ENCODE measurements at regions not wholly inside any gene's neighbourhood (a gene's known extent, or its start where the extent isn't known, plus 50 kb on each side); places are given as distances from the start of the nearest gene placed in this dataset.
"Not testable (repeated sequence)": the region's sequence is repeated elsewhere in the genome, so short reads cannot be mapped to it uniquely, and the experiment has no call there.

DNA sequence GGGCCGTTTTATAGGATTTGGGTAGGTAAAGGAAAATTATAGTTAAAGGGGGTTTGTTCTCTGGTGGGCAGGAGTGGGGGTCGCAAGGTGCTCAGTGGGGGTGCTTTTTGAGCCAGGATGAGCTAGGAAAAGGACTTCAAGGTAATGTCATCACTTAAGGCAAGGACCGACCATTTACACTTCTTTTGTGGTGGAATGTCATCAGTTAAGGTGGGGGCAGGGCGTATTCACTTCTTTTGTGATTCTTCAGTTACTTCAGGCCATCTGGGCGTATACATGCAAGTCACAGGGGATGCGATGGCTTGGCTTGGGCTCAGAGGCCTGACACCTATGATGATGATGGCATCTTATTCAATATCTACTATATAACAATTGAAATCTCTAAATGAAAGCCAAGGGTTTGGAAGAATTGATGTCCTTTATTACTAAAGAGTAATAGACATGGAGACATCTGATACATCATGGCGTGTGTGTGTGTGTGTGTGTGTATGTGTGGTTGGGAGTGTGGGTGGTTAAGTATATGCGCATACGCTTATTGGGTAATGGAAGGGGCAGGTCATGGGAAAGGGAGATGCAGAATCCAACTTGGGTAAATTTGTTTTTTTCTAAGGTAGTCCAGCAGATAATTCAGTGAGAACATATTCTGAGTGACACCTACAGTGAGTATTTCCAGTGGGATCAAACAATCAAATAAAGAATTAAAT is 236.9 kb upstream of the DUSP10 start:
- H3K4me1 Mint-ChIP-seq; H3K36me3 Mint-ChIP-seq (ENCODE audit: low read depth); H3K4me3 Mint-ChIP-seq; intact Hi-C loops (cut with micrococcal nuclease); DNase-seq; H3K27ac Mint-ChIP-seq; H3K9me3 Mint-ChIP-seq: not testable (repeated sequence)
- peaks cover 11% of the 10 kb centered on the region for H3K27me3 Mint-ChIP-seq

DNA sequence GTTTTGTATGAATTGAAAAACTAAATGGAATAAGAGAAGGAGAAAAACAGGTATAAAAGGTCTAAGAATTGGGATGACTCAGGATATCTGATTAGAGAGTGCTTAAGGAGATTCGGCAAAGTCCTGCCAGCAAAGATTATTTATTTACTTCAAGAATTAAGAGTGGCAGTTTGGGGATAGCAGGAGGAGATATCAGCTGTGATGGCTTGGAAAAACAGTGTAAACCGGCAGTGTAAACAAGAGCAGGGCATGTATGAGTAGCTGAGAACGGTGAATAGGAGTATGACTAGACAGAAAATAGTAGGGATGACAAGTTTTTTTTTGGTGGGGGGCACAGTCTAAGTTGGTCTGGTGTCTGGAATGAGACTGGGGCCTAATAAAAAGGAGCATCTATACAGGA is 231.9 kb upstream of the DUSP10 start:
- H3K4me1 Mint-ChIP-seq; H3K9me3 Mint-ChIP-seq; H3K27ac Mint-ChIP-seq; intact Hi-C loops (cut with micrococcal nuclease); H3K4me3 Mint-ChIP-seq; H3K27me3 Mint-ChIP-seq; DNase-seq; H3K36me3 Mint-ChIP-seq (ENCODE audit: low read depth): not testable (repeated sequence)

DNA sequence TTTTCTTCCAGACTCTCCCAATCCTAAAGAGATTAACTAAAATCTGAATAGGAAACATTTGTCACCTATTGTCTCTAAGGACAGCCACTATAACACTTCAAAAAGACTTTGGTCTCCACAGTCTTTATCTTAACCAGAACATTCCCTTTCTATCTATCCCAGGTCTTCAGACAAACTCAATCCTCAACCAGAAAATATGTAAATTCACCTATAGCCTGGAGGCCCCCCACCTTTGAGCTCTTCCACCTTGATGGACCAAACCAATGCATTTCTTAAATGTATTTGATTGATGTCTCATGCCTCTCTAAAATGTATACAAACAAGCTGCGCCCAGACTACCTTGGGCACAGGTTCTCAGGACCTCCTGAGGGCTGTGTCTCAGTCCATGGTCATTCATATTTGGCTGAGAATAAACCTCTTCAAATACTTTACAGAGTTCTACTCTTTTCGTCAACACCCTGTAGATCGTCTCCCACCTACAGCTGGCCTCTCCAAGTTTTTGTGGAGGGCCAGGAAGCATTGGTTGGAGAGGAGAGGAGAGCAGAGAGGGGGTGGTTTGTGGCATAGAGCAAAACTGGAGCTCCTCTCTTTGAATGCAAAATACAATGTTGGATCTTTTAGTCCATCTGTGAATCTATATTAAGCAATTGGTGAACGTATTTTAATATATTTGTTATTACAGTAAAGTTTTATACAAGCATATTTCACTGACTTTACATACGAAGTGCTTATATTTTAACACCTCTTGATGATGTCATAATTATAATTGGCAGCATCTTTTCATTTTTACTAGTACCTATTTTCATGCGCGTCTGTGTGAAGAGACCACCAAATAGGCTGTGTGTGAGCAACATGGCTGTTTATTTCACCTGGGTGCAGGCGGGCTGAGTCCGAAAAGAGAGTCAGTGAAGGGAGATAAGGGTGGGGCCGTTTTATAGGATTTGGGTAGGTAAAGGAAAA is 230.7 kb upstream of the DUSP10 start:
- no peak overlapping the region for H3K27ac Mint-ChIP-seq
- no peak overlapping the region for H3K4me3 Mint-ChIP-seq
- intact Hi-C loops (cut with micrococcal nuclease) = no loop called here
- no peaks in the 10 kb centered on the region for H3K27me3 Mint-ChIP-seq
- DNase-seq = no peak
- no peaks in the 10 kb centered on the region for H3K4me1 Mint-ChIP-seq
- H3K36me3 Mint-ChIP-seq (ENCODE audit: low read depth) = no peaks in the 10 kb centered on the region
- H3K9me3 Mint-ChIP-seq = no peaks in the 10 kb centered on the region

DNA sequence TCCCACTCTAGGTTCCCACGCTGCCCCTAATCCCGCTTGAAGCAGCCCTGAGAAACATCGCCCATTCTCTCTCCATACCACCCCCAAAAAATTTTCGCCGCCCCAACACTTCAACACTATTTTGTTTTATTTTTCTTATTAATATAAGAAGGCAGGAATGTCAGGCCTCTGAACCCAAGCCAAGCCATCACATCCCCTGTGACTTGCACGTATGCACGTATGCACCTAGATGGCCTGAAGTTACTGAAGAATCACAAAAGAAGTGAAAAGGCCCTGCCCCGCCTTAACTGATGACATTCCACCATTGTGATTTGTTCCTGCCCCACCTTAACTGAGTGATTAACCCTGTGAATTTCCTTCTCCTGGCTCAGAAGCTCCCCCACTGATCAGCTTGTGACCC is 229.1 kb upstream of the DUSP10 start:
- H3K4me3 Mint-ChIP-seq; intact Hi-C loops (cut with micrococcal nuclease); H3K36me3 Mint-ChIP-seq (ENCODE audit: low read depth); H3K27ac Mint-ChIP-seq; DNase-seq; H3K4me1 Mint-ChIP-seq; H3K27me3 Mint-ChIP-seq; H3K9me3 Mint-ChIP-seq: not testable (repeated sequence)

DNA sequence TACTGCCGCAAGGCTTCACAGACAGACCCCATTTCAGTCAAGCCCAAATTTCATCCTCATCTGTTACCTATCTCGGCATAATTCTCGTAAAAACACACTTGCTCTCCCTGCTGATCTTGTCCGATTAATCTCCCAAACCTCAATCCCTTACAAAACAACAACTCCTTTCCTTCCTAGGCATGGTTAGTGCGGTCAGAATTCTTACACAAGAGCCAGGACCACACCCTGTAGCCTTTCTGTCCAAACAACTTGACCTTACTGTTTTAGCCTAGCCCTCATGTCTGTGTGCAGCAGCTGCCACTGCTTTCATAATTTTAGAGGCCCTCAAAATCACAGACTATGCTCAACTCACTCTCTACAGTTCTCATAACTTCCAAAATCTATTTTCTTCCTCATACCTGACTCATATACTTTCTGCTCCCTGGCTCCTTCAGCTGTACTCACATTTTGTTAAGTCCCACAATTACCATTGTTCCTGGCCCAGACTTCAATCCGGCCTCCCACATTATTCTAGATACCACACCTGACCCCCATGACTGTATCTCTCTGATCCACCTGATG is 227.5 kb upstream of the DUSP10 start:
- H3K27me3 Mint-ChIP-seq; H3K4me1 Mint-ChIP-seq; H3K36me3 Mint-ChIP-seq (ENCODE audit: low read depth); H3K4me3 Mint-ChIP-seq; H3K9me3 Mint-ChIP-seq; H3K27ac Mint-ChIP-seq; DNase-seq; intact Hi-C loops (cut with micrococcal nuclease): not testable (repeated sequence)

DNA sequence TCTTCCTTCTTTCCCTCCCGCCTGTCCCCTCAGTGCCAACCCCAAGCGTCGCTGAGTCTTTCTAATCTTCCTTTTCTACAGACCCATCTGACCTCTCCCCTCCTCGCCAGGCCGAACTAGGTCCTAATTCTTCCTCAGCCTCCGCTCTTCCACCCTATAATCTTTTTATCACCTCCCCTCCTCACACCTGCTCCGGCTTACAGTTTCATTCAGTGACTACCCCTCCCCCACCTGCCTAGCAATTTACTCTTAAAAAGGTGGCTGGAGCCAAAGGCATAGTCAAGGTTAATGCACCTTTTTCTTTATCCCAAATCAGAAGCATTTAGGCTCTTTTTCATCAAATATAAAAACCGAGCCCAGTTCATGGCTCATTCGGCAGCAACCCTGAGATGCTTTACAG is 225.6 kb upstream of the DUSP10 start:
- H3K36me3 Mint-ChIP-seq (ENCODE audit: low read depth); H3K27me3 Mint-ChIP-seq; H3K9me3 Mint-ChIP-seq; H3K27ac Mint-ChIP-seq; DNase-seq; intact Hi-C loops (cut with micrococcal nuclease); H3K4me1 Mint-ChIP-seq; H3K4me3 Mint-ChIP-seq: not testable (repeated sequence)

DNA sequence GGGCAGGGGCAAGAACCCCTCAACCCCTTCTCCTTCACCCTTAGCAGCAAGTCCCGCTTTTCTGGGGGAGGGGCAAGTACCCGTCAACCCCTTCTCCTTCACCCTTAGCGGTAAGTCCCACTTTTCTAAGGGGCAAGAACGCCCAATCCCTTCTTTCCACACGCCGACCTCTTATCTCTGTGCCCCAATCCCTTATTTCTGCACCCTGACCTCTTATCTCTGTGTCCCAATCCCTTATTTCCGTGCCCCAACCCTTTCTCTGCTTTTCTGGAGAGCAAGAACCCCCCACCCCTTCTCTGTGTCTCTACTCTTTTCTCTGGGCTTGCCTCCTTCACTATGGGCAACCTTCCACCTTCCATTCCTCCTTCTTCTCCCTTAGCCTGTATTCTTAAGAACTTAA is 225.0 kb upstream of the DUSP10 start:
- DNase-seq; H3K27me3 Mint-ChIP-seq; intact Hi-C loops (cut with micrococcal nuclease); H3K4me3 Mint-ChIP-seq; H3K36me3 Mint-ChIP-seq (ENCODE audit: low read depth); H3K4me1 Mint-ChIP-seq; H3K27ac Mint-ChIP-seq; H3K9me3 Mint-ChIP-seq: not testable (repeated sequence)

DNA sequence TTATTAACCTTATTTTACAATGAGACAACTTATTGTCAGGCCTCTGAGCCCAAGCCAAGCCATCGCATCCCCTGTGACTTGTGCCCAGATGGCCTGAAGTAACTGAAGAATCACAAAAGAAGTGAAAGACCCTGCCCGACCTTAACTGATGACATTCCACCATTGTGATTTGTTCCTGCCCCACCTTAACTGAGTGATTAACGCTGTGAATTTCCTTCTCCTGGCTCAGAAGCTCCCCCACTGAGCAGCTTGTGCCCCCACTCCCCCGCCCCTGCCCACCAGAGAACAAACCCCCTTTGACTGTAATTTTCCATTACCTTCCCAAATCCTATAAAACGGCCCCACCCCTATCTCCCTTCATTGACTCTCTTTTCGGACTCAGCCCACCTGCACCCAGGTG is 224.0 kb upstream of the DUSP10 start:
- H3K27ac Mint-ChIP-seq; intact Hi-C loops (cut with micrococcal nuclease); H3K36me3 Mint-ChIP-seq (ENCODE audit: low read depth); H3K9me3 Mint-ChIP-seq; H3K4me3 Mint-ChIP-seq; DNase-seq; H3K27me3 Mint-ChIP-seq: not testable (repeated sequence)
- H3K4me1 Mint-ChIP-seq = peaks cover 15% of the 10 kb centered on the region

DNA sequence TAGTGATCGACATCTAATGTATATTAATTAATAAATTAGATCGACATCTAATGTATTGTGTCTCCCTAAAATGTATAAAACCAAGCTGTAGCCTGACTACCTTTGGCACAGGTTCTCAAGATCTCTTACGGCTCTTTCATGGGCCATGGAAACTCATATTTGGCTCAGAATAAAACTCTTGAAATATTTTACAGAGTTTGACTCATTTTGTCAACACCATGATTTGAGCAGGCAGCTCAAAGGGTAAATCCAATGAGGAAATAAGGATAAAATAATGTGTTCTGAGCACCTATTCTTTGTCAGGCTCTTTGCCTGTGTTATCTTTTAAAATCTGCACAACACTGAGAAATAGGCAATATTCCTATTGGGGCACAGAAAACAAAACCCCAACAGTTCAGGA is 223.4 kb upstream of the DUSP10 start:
- no peak for DNase-seq
- no peak overlapping the region for H3K27ac Mint-ChIP-seq
- no peaks in the 10 kb centered on the region for H3K27me3 Mint-ChIP-seq
- intact Hi-C loops (cut with micrococcal nuclease) = no loop called here
- peaks cover 18% of the 10 kb centered on the region for H3K4me1 Mint-ChIP-seq
- H3K4me3 Mint-ChIP-seq = no peak overlapping the region
- H3K9me3 Mint-ChIP-seq = no peaks in the 10 kb centered on the region
- H3K36me3 Mint-ChIP-seq (ENCODE audit: low read depth) = no peaks in the 10 kb centered on the region

DNA sequence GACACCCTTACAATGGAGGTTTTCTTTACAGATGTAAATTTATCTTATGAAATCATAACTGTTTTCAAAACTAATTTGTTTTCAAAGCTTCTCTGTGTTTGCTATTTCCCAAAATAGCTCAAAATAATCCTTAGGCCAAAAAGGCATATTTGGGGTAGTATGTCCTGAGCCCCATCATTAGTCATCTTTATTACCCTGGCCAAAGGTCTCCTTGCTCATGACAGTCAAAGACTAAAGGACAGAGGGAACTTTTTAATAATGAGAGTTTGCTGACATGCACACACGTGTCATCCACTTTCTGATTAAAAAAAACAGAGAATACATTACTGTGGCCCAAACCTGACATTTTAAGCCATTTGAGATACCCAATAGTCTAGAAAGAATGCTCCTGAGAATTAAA is 221.9 kb upstream of the DUSP10 start:
- no peaks in the 10 kb centered on the region for H3K36me3 Mint-ChIP-seq (ENCODE audit: low read depth)
- intact Hi-C loops (cut with micrococcal nuclease) = loop anchor here (5.0 kb wide), 1 partner anchor 221 kb away; the partner anchor contains the start of gene DUSP10
- H3K27me3 Mint-ChIP-seq = no peaks in the 10 kb centered on the region
- no peaks in the 10 kb centered on the region for H3K9me3 Mint-ChIP-seq
- peaks cover 18% of the 10 kb centered on the region for H3K4me1 Mint-ChIP-seq
- no peak overlapping the region for H3K27ac Mint-ChIP-seq
- no peak for DNase-seq
- H3K4me3 Mint-ChIP-seq = no peak overlapping the region

DNA sequence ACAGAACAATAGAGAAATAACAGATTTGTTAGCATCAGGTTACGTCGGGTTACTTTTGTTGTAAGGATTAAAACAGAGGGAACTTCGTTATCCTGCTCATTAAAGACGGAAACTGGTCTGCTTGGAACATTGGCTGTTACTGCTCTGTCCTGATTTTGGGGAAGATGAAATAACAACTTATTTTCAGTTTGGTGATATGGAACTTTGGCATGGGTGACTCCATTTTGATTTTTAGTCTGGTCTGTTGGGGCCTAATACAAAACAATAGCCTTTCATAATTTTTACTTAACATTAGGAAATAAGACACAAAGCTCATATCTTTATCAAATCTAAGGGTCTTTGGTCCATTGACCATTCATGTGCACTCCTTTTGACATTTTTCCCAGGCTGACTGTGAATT is 220.5 kb upstream of the DUSP10 start:
- peaks cover 18% of the 10 kb centered on the region for H3K4me1 Mint-ChIP-seq
- DNase-seq = no peak
- H3K27me3 Mint-ChIP-seq = no peaks in the 10 kb centered on the region
- intact Hi-C loops (cut with micrococcal nuclease) = loop anchor here (5.0 kb wide), 1 partner anchor 220 kb away; the partner anchor contains the start of gene DUSP10
- H3K27ac Mint-ChIP-seq = no peak overlapping the region
- peaks cover 4% of the 10 kb centered on the region for H3K9me3 Mint-ChIP-seq
- no peak overlapping the region for H3K4me3 Mint-ChIP-seq
- H3K36me3 Mint-ChIP-seq (ENCODE audit: low read depth) = no peaks in the 10 kb centered on the region

DNA sequence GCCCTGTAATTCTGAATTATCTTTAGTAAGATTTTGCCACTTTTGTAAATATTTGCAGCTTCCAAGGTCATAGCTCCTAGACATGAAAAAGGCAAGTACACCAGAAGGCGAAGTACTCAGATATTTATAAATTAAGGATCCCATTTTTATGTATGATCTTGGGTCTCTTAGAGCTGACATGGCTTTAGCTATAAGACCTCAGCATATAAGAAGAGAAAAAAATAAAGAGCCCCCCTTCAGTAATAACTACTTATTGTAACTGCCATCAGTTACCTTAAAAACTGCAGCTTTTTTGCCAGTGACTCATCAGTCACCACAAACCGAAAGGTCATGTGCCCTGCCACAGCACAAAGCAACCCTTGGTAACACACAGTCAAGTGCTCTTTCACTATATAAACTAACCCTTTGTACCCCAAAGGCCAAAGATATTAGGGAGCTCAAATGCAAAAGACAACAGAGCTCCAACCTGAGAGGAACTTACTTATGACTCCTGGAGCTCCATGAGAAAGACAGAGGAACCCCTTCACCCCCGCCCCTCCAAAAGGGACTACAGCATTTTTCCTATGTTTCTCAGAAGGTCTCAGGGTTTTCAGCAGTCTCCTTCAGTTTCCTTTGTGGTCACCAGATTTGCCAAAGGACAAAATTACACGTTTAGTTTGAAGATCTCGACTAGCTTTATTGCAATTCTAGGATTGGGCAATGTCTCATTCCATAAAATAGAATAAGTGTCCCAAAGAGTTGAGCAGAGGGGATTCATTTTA is 219.8 kb upstream of the DUSP10 start:
- intact Hi-C loops (cut with micrococcal nuclease) = loop anchor here (1.0 to 5.0 kb wide), 2 partner anchors 33 to 219 kb away; partner anchors contain the start of gene DUSP10
- peak overlapping the region; percentile 42 for H3K27ac Mint-ChIP-seq

DNA sequence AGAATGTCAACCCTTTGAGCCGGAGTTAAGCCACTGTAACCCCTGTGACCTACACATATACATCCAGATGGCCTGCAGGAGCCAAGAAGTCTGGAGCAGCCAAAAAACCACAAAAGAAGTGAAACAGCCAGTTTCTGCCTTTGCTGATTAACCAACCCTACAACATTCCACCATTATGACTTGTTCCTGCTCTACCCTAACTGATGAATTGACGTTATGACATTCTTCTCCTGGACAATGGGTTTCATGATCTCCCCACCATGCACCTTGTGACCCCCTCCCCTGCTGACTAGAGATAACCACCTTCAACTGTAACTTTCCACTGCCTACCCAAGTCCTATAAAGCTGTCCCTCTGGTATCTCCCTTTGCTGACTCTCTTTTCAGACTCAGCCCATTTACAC is 216.3 kb upstream of the DUSP10 start:
- H3K27me3 Mint-ChIP-seq; H3K4me3 Mint-ChIP-seq; intact Hi-C loops (cut with micrococcal nuclease); H3K36me3 Mint-ChIP-seq (ENCODE audit: low read depth); DNase-seq; H3K27ac Mint-ChIP-seq: not testable (repeated sequence)
- peaks cover 24% of the 10 kb centered on the region for H3K9me3 Mint-ChIP-seq
- peaks cover 18% of the 10 kb centered on the region for H3K4me1 Mint-ChIP-seq

More for the DNA sequence above, 219.8 kb upstream of the DUSP10 start:
- Mint-ChIP-seq H3K36me3 (ENCODE audit: low read depth) (no peaks in the 10 kb centered on the region), H3K4me1 (peaks cover 18% of the 10 kb centered on the region), H3K4me3 (peak overlapping the region; percentile 29), H3K9me3 (peaks cover 4% of the 10 kb centered on the region), H3K27me3 (no peaks in the 10 kb centered on the region)
- peak; percentile 84 for DNase-seq

All from activated CD4-positive, alpha-beta T cell treated with anti-CD3 and anti-CD28 coated beads, Interleukin-2, amount 10 ng/mL, durations not matched to agents 24 days and 14 days (primary cell).